Adrenal gland (tissue), 9 donors: ENCODE measurements at regions not wholly inside any gene's neighbourhood (a gene's known extent, or its start where the extent isn't known, plus 50 kb on each side); places are given as distances from the start of the nearest gene placed in this dataset.

Experiments
- DNase-seq, 7 donors: peaks; one replicate each; pipeline ENCODE4 v3.0.0-alpha.2; 2019 to 2020
- H3K27ac ChIP-seq, 5 donors: fragments of 200-600 bp; sonication (generic) in 4 of 5; 1 replicate in 3 of 5; 2 replicates in 2 of 5; pipeline versions ENCODE4 v1.5.1 to v1.8.0; 2016 to 2020; ENCODE audit warnings: mild to moderate bottlenecking in 1 of 5
- H3K27me3 ChIP-seq: fragments of 200-600 bp; 2 replicates; pipeline ENCODE4 v1.8.0; 2021
- H3K36me3 ChIP-seq, 2 donors: fragments of 200-600 bp; replicated peaks in 1 of 2; 1 replicate in 1 of 2; 2 replicates in 1 of 2; pipeline versions ENCODE4 v1.5.1 to v1.8.0; 2018 to 2022
- H3K4me1 ChIP-seq, 2 donors: fragments of 200-600 bp; replicated peaks in 1 of 2; 1 replicate in 1 of 2; 2 replicates in 1 of 2; pipeline versions ENCODE4 v1.5.1 to v1.8.0; 2018 to 2021
- H3K4me3 ChIP-seq, 4 donors: fragments of 200-600 bp; sonication (generic) in 3 of 4; one replicate each; pipeline ENCODE4 v1.5.1; 2016 to 2018
- H3K9me3 ChIP-seq, 3 donors: fragments of 200-600 bp; sonication (generic) in 1 of 3; replicated peaks in 1 of 3; 1 replicate in 2 of 3; 2 replicates in 1 of 3; pipeline versions ENCODE4 v1.5.1 to v1.8.0; 2016 to 2021
- CTCF ChIP-seq, 6 experiments: fragments of 450-650 bp in 4 of 6; fragments of 200-600 bp in 2 of 6; sonication (generic) in 1 of 6; IDR thresholded peaks; 1 replicate in 5 of 6; 2 replicates in 1 of 6; pipeline versions ENCODE4 v1.5.1 to v1.8.0; 2016 to 2021; ENCODE audit warnings: antibody characterized with exemption in 6 of 6, mild to moderate bottlenecking in 2 of 6, moderate library complexity in 1 of 6
- POLR2A ChIP-seq, 2 donors: fragments of 450-650 bp; IDR thresholded peaks; one replicate each; pipeline ENCODE4 v1.6.1; 2017; ENCODE audit warnings: antibody characterized with exemption in 2 of 2, mild to moderate bottlenecking in 2 of 2, moderate library complexity in 1 of 2
- WGBS, 4 donors: extraction: QIAGEN DNeasy Blood & Tissue Kit in 2 of 4; methylation state at CpG; one replicate each; pipeline versions ENCODE4 v1.1.5 to v1.1.7; 2013 to 2017; 5-methylcytosine and 5-hydroxymethylcytosine counted together
- intact Hi-C, 2 donors: fragments of 100-400 bp; cut with DNase I; formaldehyde crosslinking; loops; one replicate each; pipeline versions ENCODE4 v1.14.1 to v1.15.0; 2022 to 2023
- donor health status: healthy with polysubstance abuse.
- donor health status: Bipolar disorder and iron deficiency.
- donor health status: DM: yes; HTN: yes; CAD: no.
- donor health status: DM: no; HTN: no; CAD: no.
- donor health status: DM: no; HTN: no; CAD: no.

GRCh38 chr2:15769676-15770547 lies 170.4 kb upstream of the MYCN start:
- no peak for DNase-seq
- intact Hi-C loops = no loop called here
- H3K4me3 ChIP-seq = no peak overlapping the region
- H3K27me3 ChIP-seq = no peaks in the 10 kb centered on the region
- H3K4me1 ChIP-seq = no peaks in the 10 kb centered on the region
- 86 to 91% (median 89%) methylated on average over 7 to 17 of the region's 17 CpGs for WGBS, 4 donors
- no peak for TF ChIP-seq CTCF (IDR thresholded peaks at IDR 0.05)
- TF ChIP-seq POLR2A (IDR thresholded peaks at IDR 0.05) = no peak
- no peaks in the 10 kb centered on the region for H3K36me3 ChIP-seq
- no peak overlapping the region for H3K27ac ChIP-seq
- H3K9me3 ChIP-seq = no peaks in the 10 kb centered on the region

- TF ChIP-seq CTCF (IDR thresholded peaks at IDR 0.05) = no peak
- no peak for TF ChIP-seq POLR2A (IDR thresholded peaks at IDR 0.05)
- 70 to 94% (median 91%) methylated on average over 2 to 12 of the region's 12 CpGs for WGBS, 4 donors
- intact Hi-C loops = no loop called here
- no peaks in the 10 kb centered on the region for H3K9me3 ChIP-seq
- no peaks in the 10 kb centered on the region for H3K27me3 ChIP-seq
- H3K36me3 ChIP-seq = no peaks in the 10 kb centered on the region
- H3K4me1 ChIP-seq = no peaks in the 10 kb centered on the region
- H3K4me3 ChIP-seq = no peak overlapping the region
- no peak for DNase-seq
- H3K27ac ChIP-seq = no peak overlapping the region
Observed at GRCh38 chr2:15770606-15771005, 169.7 kb upstream of the MYCN start.

GRCh38 chr2:15771124-15771523 lies 169.2 kb upstream of the MYCN start:
- H3K4me1 ChIP-seq = no peaks in the 10 kb centered on the region
- no peak for DNase-seq
- no peaks in the 10 kb centered on the region for H3K9me3 ChIP-seq
- no peak overlapping the region for H3K4me3 ChIP-seq
- intact Hi-C loops = no loop called here
- TF ChIP-seq CTCF (IDR thresholded peaks at IDR 0.05) = no peak
- TF ChIP-seq POLR2A (IDR thresholded peaks at IDR 0.05) = no peak
- H3K36me3 ChIP-seq = no peaks in the 10 kb centered on the region
- H3K27me3 ChIP-seq = no peaks in the 10 kb centered on the region
- 91 to 94% (median 92%) methylated on average over 7 of the region's 7 CpGs for WGBS, 4 donors
- H3K27ac ChIP-seq = no peak overlapping the region

GRCh38 chr2:15772086-15772595 lies 168.2 kb upstream of the MYCN start:
- no peak for DNase-seq
- Histone ChIP-seq H3K36me3 (no peaks in the 10 kb centered on the region), H3K4me1 (no peaks in the 10 kb centered on the region), H3K27ac (no peak overlapping the region), H3K9me3 (no peaks in the 10 kb centered on the region), H3K4me3 (no peak overlapping the region), H3K27me3 (no peaks in the 10 kb centered on the region)
- WGBS, 4 donors = 76 to 83% (median 78%) methylated on average over 10 of the region's 10 CpGs
- intact Hi-C loops = no loop called here
- TF ChIP-seq CTCF (IDR thresholded peaks at IDR 0.05) (no peak), POLR2A (IDR thresholded peaks at IDR 0.05) (no peak)
